HUES48 (cell line): ENCODE measurements at regions not wholly inside any gene's neighbourhood (a gene's known extent, or its start where the extent isn't known, plus 50 kb on each side); places are given as distances from the start of the nearest gene placed in this dataset.

Experiments
- H3K27ac ChIP-seq: one replicate; pipeline ENCODE4 v1.7.0; 2013; ENCODE audit warnings: low read depth, low read length, inconsistent platforms
- H3K27me3 ChIP-seq: 2 replicates; pipeline ENCODE4 v1.6.1; 2013; ENCODE audit warnings: mild to moderate bottlenecking, low read length; ENCODE audit not compliant: control insufficient read depth, insufficient read depth
- H3K36me3 ChIP-seq: 2 replicates; pipeline ENCODE4 v1.6.1; 2013; ENCODE audit warnings: low read length; ENCODE audit not compliant: control insufficient read depth, insufficient read depth
- H3K4me1 ChIP-seq: 2 replicates; pipeline ENCODE4 v1.6.1; 2013; ENCODE audit warnings: mild to moderate bottlenecking, low read length; ENCODE audit not compliant: control insufficient read depth, insufficient read depth
- H3K4me3 ChIP-seq: 2 replicates; pipeline ENCODE4 v1.5.1; 2013; ENCODE audit warnings: mild to moderate bottlenecking, low read depth, low read length
- H3K9ac ChIP-seq: 2 replicates; pipeline ENCODE4 v1.6.1; 2013; ENCODE audit warnings: mild to moderate bottlenecking, low read depth, low read length, moderate library complexity
- H3K9me3 ChIP-seq: 2 replicates; pipeline ENCODE4 v1.6.1; 2013; ENCODE audit warnings: low read length; ENCODE audit not compliant: control insufficient read depth, insufficient read depth

DNA sequence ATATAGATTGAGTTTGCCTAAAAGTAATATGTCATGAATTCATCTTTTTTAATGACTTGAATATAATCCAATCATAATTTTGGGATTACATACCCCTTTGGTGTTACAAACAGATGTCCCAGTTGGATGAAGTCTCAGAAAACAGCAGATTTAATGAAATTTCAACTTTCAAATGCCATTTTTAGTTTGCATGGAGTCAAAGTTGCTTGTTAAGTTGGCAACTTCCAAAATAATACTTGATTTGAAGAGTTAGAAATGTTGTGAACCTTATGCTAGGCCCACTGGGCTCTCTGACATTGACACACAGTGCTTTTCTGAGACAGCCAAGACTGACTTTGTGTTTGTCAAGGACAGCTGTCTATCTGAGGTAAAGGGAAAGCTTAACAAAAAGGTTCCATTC is 248.1 kb downstream of the KIF20B start:
- Histone ChIP-seq H3K4me1 (no peaks in the 10 kb centered on the region), H3K27me3 (no peaks in the 10 kb centered on the region), H3K4me3 (no peak overlapping the region), H3K36me3 (no peaks in the 10 kb centered on the region), H3K9ac (no peak overlapping the region), H3K9me3 (no peaks in the 10 kb centered on the region), H3K27ac (no peak overlapping the region)

DNA sequence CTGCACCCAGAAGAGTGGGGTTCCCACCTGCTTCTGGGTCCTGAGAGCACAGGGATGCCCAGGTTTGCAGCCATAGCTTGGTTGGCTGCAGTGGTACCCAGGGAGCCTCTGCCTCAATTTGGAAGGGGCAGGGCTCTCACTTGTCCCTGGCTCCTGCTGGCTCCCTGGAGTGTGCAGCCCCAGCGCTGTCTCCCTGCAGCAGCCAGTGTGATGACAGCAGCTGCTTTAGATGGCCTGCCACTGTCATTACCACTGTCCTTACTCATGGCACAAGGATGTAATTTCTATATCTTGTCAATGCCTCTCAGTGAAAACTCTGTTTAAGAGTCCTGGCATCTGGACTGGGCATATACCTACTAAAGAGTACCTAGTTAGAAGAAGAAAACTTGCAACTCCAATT is 250.9 kb downstream of the KIF20B start:
- H3K9ac ChIP-seq, result no peak overlapping the region
- H3K27ac ChIP-seq, result no peak overlapping the region
- no peaks in the 10 kb centered on the region for H3K36me3 ChIP-seq
- no peaks in the 10 kb centered on the region for H3K4me1 ChIP-seq
- no peak overlapping the region for H3K4me3 ChIP-seq
- H3K9me3 ChIP-seq, result no peaks in the 10 kb centered on the region
- no peaks in the 10 kb centered on the region for H3K27me3 ChIP-seq

DNA sequence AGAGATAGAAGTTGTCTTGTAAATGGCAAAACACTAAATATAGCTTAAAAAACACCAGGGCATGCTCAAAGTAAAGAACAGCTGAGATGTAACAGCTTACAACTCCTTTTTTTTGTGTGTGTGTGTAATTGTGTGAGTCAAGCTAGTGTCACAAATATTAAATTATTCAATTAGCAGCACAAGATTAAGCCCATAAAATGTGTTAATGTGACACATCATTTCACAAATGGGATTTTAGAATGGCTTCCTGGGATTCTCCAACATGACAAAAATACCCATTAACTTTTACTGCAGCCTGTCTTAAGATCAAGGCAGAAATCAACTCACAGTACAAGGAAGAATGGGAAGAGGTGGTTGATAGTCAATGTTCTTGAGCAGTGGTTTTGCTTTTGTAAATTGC is 251.4 kb downstream of the KIF20B start:
- Histone ChIP-seq H3K9ac (no peak overlapping the region), H3K36me3 (no peaks in the 10 kb centered on the region), H3K27me3 (no peaks in the 10 kb centered on the region), H3K4me3 (no peak overlapping the region), H3K9me3 (no peaks in the 10 kb centered on the region), H3K27ac (no peak overlapping the region), H3K4me1 (no peaks in the 10 kb centered on the region)

DNA sequence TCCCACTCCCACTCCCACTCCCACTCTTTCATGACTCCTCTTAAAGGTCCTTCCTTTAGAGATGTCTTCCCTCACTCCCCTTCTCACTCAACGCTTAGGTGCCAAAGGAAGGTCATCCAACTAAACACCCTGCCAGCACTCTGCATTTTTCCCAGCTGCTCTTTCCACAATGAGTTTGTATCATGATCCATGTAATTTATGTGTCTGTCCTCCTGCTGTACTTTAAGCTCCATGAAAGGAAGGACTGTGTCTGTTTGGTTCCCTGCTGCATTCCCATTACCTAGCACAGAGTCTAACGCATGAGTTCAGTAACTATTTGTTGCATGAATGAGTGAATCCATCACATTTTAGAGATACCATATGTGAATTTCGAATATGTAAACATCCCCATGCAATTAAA is 252.7 kb downstream of the KIF20B start:
- H3K27ac ChIP-seq, result no peak overlapping the region
- H3K4me3 ChIP-seq, result no peak overlapping the region
- H3K9ac ChIP-seq, result no peak overlapping the region
- H3K9me3 ChIP-seq, result no peaks in the 10 kb centered on the region
- no peaks in the 10 kb centered on the region for H3K4me1 ChIP-seq
- H3K27me3 ChIP-seq, result no peaks in the 10 kb centered on the region
- H3K36me3 ChIP-seq, result no peaks in the 10 kb centered on the region

DNA sequence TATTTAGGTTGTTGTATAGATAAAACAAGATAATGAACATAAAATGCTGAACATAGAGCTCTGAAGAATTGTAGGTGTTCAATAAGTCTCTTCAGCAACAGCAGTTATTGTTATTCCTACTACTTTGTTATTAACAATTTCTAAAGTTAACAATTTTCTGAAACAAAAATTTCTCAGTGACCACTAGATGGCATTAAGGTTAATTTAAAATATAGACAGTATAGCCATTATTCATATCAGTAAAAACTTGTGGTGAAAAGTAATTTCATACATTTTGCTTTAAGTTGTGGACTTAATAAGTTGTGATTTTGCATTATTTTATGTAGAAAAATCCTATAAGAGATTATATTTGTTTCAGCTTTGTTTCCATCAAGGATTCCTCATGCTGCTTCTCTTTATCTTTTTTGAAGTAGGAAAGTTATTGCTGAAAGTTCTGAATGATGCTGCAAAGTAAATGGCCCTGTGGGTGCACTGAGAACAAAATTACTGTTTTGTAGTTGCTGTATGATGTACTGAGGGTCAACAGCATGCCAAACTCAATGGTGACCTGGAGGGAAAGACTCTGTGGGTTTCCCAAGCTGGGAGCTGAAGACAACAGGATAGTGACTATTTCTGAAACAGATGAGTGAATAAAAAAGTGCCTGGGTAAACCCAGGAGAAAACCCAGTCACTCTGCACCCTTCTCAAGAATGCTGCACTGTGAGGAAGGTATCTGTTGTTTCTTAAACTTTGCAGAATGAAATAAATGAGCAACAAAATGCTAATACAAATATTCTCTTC is 253.6 kb downstream of the KIF20B start:
- no peak overlapping the region for H3K27ac ChIP-seq
- H3K36me3 ChIP-seq, result no peaks in the 10 kb centered on the region
- no peak overlapping the region for H3K9ac ChIP-seq
- H3K4me1 ChIP-seq, result no peaks in the 10 kb centered on the region
- no peaks in the 10 kb centered on the region for H3K9me3 ChIP-seq
- H3K4me3 ChIP-seq, result no peak overlapping the region
- no peaks in the 10 kb centered on the region for H3K27me3 ChIP-seq

DNA sequence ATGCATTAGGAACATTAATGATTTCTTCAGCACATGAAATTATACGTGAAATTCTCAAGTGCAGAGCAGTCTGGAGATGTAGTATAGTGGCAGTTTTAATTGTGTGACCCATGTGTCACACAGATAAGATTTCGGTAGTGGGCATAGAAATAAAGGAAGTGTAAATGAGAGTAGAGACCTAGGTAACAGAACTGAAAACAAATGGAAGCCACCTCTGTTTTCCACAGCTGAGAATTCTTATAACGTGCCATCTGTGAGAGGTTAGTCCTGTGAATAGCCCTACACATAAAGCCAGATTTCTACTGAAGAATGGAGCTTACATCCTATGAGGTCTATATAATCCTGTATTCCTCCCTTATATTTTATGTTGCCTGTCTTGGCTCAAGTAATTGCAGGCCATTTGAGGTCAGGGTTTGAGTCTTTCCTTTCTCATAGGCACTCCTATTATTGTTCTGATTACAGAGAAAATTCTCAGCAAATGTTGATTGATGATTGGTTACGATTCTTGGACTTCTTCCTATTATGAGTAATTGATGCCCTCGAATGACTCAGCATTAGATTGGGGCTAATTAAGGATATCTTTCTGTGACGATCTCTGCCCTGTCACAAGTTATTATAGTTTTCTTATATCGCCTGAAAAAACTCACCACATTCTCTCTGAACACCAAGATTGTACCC is 258.2 kb downstream of the KIF20B start:
- H3K4me1 ChIP-seq, result no peaks in the 10 kb centered on the region
- H3K36me3 ChIP-seq, result no peaks in the 10 kb centered on the region
- no peaks in the 10 kb centered on the region for H3K27me3 ChIP-seq
- no peak overlapping the region for H3K4me3 ChIP-seq
- H3K9ac ChIP-seq, result no peak overlapping the region
- no peaks in the 10 kb centered on the region for H3K9me3 ChIP-seq
- no peak overlapping the region for H3K27ac ChIP-seq

DNA sequence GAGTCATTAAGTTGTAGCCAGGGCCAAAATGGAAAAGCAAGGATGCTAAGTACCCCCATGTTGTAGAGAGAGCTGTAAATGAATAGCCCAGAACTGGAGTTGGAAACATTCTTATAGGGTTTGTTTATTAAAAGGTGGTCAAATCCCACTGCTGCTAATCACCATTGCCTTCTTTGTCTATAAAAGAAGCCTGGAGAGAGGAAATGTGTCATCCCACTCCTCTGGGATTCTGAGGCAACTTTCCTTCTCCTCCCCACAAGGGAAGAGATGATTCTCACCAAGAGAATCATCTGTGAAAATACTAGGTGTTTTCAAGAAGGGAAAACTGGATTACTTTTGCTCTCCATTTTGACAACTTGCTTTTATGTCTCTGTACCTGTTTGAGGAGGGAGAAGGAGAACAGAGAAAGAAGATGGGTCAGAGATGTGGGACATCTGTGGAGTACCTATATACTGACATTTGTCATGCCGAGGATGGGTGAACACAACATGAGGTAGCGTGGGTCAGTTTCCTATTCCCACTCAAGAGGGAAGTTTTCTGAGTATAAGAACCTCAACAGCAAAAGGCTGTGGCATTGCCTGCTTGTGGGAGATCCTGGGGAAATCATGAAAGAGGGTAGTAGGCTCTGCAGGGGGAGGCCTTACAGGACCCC is 262.2 kb downstream of the KIF20B start:
- Histone ChIP-seq H3K4me3 (no peak overlapping the region), H3K9me3 (no peaks in the 10 kb centered on the region), H3K9ac (no peak overlapping the region), H3K27me3 (no peaks in the 10 kb centered on the region), H3K27ac (no peak overlapping the region), H3K36me3 (no peaks in the 10 kb centered on the region), H3K4me1 (no peaks in the 10 kb centered on the region)

DNA sequence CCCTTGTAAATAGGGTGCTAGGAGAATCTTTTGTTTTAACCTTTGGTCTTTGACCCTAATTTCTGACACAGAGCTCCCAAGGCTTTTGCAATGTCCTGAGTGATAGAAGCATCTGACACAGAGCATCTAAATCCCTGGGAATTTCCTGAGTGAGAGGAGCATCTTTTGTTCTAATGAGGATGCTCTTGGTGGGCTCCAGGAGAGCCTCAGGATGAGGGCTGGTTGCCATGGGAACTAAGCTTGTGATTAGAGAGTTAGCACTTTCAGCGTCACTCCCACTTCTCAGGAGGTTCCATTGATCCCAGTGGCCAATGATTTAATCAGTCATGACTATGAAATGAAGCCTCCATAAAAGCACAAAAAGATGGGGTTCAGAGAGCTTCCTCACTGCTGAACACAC is 264.8 kb downstream of the KIF20B start:
- Histone ChIP-seq H3K4me1 (no peaks in the 10 kb centered on the region), H3K27ac (no peak overlapping the region), H3K4me3 (no peak overlapping the region), H3K27me3 (no peaks in the 10 kb centered on the region), H3K9ac (no peak overlapping the region), H3K9me3 (no peaks in the 10 kb centered on the region), H3K36me3 (no peaks in the 10 kb centered on the region)

DNA sequence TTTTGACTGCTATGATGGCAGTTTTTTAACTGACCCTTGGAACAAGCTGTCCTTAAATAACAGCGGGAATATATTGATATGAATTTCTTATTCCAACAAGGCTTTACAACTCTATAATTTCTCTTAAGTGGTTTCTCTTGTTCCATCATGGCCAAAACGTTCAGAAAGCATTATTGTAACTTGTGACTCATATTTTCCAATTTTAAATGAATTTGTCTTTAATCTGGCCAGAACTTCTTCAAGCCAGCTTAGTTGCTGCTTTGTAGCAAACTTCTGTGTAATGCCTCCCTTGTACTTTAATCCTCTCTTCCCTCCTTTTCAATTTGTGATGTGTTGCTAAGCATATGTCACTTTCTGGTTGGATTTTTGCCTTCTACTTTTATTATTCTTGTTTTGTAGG is 271.9 kb downstream of the KIF20B start:
- H3K27ac ChIP-seq, result no peak overlapping the region

DNA sequence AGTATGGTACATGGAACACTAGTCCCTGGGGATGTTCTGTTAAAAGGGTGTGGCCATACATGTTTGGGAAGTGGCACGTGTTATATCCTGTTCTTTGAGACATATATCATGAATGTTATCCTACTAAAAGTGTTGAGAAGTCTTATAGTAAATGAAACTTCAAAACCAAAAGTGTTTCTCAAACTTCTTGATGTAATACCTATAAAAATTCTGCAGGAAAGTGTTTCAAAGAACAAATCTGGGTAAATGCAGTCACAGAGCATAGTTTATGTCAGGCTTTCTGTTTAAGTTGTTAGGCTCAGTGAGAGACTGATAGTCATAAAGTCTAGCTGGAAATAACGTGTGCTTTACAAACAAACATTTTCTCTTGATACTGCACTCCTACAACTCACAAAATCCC is 273.7 kb downstream of the KIF20B start:
- H3K4me1 ChIP-seq, result no peaks in the 10 kb centered on the region
- peaks cover 47% of the 10 kb centered on the region for H3K27me3 ChIP-seq
- no peak overlapping the region for H3K4me3 ChIP-seq
- H3K36me3 ChIP-seq, result no peaks in the 10 kb centered on the region
- no peaks in the 10 kb centered on the region for H3K9me3 ChIP-seq
- no peak overlapping the region for H3K27ac ChIP-seq
- no peak overlapping the region for H3K9ac ChIP-seq

More for the DNA sequence above, 271.9 kb downstream of the KIF20B start:
- H3K27me3 ChIP-seq, result peaks cover 30% of the 10 kb centered on the region
- no peaks in the 10 kb centered on the region for H3K9me3 ChIP-seq
- no peaks in the 10 kb centered on the region for H3K4me1 ChIP-seq
- no peak overlapping the region for H3K4me3 ChIP-seq
- H3K36me3 ChIP-seq, result no peaks in the 10 kb centered on the region
- H3K9ac ChIP-seq, result no peak overlapping the region

DNA sequence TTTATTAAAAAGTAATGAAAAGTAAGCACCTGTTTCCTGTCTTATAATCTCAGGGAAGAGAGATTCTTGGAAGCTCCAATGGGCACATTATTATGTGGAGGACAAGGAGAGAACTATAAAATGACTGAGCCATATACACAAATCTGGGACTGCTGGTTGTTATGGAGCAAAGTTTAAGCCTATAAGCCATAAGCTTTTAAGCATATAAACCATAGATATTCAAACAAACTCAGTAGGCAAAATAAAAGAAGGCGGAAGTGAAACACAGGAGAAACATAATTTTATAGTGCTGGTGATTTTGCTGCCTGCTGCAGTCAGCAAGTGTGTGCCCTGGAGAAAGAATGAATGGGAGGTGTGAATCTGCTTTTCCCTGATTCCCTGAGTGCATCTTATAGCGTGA is 274.4 kb downstream of the KIF20B start:
- Histone ChIP-seq H3K4me1 (0 out of 2 replicates have a peak, but pooled peaks cover 4% of the 10 kb centered on the region), H3K36me3 (no peaks in the 10 kb centered on the region), H3K27ac (no peak overlapping the region), H3K4me3 (no peak overlapping the region), H3K27me3 (peaks cover 53% of the 10 kb centered on the region), H3K9me3 (no peaks in the 10 kb centered on the region), H3K9ac (no peak overlapping the region)
